ENCODE measurements at regions not wholly inside any gene's neighbourhood (a gene's known extent, or its start where the extent isn't known, plus 50 kb on each side); places are given as distances from the start of the nearest gene placed in this dataset.

GRCh38 chr12:67512061-67512460 lies 136.5 kb upstream of the DYRK2 start:
- Histone ChIP-seq H3K9ac (replicated peaks; ENCODE audit: extremely low read depth, insufficient read depth, low read length) (no peak overlapping the region), H3K27ac (ENCODE audit: insufficient read depth, low read depth, low read length) (no peak overlapping the region), H3K27me3 (ENCODE audit: control insufficient read depth in 2 of 2, insufficient read depth in 2 of 2, low read length in 2 of 2) (no peaks in the 10 kb centered on the region), H3K4me3 (replicated peaks in 1 of 3; ENCODE audit: insufficient read depth in 1 of 3, low read depth in 1 of 3, low read length in 3 of 3) (no peak overlapping the region), H3K9me1 (replicated peaks; ENCODE audit: control insufficient read depth, extremely low read depth, insufficient read depth, low read length) (no peaks in the 10 kb centered on the region), H3K9me3 (replicated peaks; ENCODE audit: control insufficient read depth, insufficient read depth, low read length) (no peaks in the 10 kb centered on the region), H3K4me1 (ENCODE audit: control insufficient read depth, extremely low read depth, insufficient read depth, low read length) (no peaks in the 10 kb centered on the region), H3K79me2 (ENCODE audit: control insufficient read depth, insufficient read depth, low read length) (no peaks in the 10 kb centered on the region), H3K36me3 (ENCODE audit: control insufficient read depth in 2 of 2, extremely low read depth in 1 of 2, insufficient read depth in 2 of 2, low read length in 2 of 2) (no peaks in the 10 kb centered on the region), H4K20me1 (replicated peaks; ENCODE audit: control insufficient read depth, extremely low read depth, insufficient read depth, low read length) (no peaks in the 10 kb centered on the region), H3K4me2 (ENCODE audit: insufficient read depth, low read length) (no peak overlapping the region), H2AFZ (ENCODE audit: low read depth, low read length) (no peak overlapping the region)
- BruUV-seq (replicated peaks) = no TSS peak
- POLR2A ChIA-PET = no interaction called here
- CTCF ChIA-PET = no interaction called here
- no peak for FAIRE-seq
- DNase-seq (ENCODE audit: low read depth, low spot score) = no peak
- TF ChIP-seq EZH2 (IDR thresholded peaks at IDR 0.05; ENCODE audit: borderline replicate concordance, low read depth, low read length, severe bottlenecking) (no peak), FOS (IDR thresholded peaks at IDR 0.05; ENCODE audit: borderline replicate concordance, insufficient read depth, low read length) (no peak), POLR2AphosphoS5 (IDR thresholded peaks at IDR 0.05; ENCODE audit: insufficient read depth, low read depth, low read length) (no peak), POLR2A (IDR thresholded peaks at IDR 0.05; ENCODE audit: low read depth, low read length) (no peak), JUN (IDR thresholded peaks at IDR 0.05; ENCODE audit: borderline replicate concordance, insufficient read depth, insufficient read length, low read depth) (no peak), GATA2 (IDR thresholded peaks at IDR 0.05; ENCODE audit: insufficient read depth, insufficient read length, low read depth, low read length) (no peak)
- intact Hi-C loops (cut with micrococcal nuclease) = no loop called here
- dilution Hi-C loops (cut with MboI; ENCODE audit: extremely low pct_ligation_motif_present, low sequenced_read_pairs) = no loop called here

GRCh38 chr12:67514502-67514901 lies 134.0 kb upstream of the DYRK2 start:
- no peak for FAIRE-seq
- Histone ChIP-seq H3K4me3 (replicated peaks in 1 of 3; ENCODE audit: insufficient read depth in 1 of 3, low read depth in 1 of 3, low read length in 3 of 3) (no peak overlapping the region), H4K20me1 (replicated peaks; ENCODE audit: control insufficient read depth, extremely low read depth, insufficient read depth, low read length) (no peaks in the 10 kb centered on the region), H3K9ac (replicated peaks; ENCODE audit: extremely low read depth, insufficient read depth, low read length) (no peak overlapping the region), H3K9me1 (replicated peaks; ENCODE audit: control insufficient read depth, extremely low read depth, insufficient read depth, low read length) (no peaks in the 10 kb centered on the region), H3K36me3 (ENCODE audit: control insufficient read depth in 2 of 2, extremely low read depth in 1 of 2, insufficient read depth in 2 of 2, low read length in 2 of 2) (no peaks in the 10 kb centered on the region), H2AFZ (ENCODE audit: low read depth, low read length) (no peak overlapping the region), H3K27ac (ENCODE audit: insufficient read depth, low read depth, low read length) (no peak overlapping the region), H3K79me2 (ENCODE audit: control insufficient read depth, insufficient read depth, low read length) (no peaks in the 10 kb centered on the region), H3K4me2 (ENCODE audit: insufficient read depth, low read length) (no peak overlapping the region), H3K4me1 (ENCODE audit: control insufficient read depth, extremely low read depth, insufficient read depth, low read length) (no peaks in the 10 kb centered on the region), H3K27me3 (ENCODE audit: control insufficient read depth in 2 of 2, insufficient read depth in 2 of 2, low read length in 2 of 2) (no peaks in the 10 kb centered on the region), H3K9me3 (replicated peaks; ENCODE audit: control insufficient read depth, insufficient read depth, low read length) (no peaks in the 10 kb centered on the region)
- intact Hi-C loops (cut with micrococcal nuclease) (no loop called here), dilution Hi-C loops (cut with MboI; ENCODE audit: extremely low pct_ligation_motif_present, low sequenced_read_pairs) (no loop called here)
- TF ChIP-seq MYC (IDR thresholded peaks at IDR 0.05; ENCODE audit: low read depth, low read length) = no peak
- TF ChIP-seq FOS (IDR thresholded peaks at IDR 0.05; ENCODE audit: borderline replicate concordance, insufficient read depth, low read length) = no peak
- no peak for TF ChIP-seq POLR2A (IDR thresholded peaks at IDR 0.05; ENCODE audit: low read depth, low read length)
- TF ChIP-seq POLR2AphosphoS5 (IDR thresholded peaks at IDR 0.05; ENCODE audit: insufficient read depth, low read depth, low read length) = no peak
- TF ChIP-seq MAX (IDR thresholded peaks at IDR 0.05; ENCODE audit: insufficient read depth, insufficient read length) = no peak
- no peak for TF ChIP-seq JUN (IDR thresholded peaks at IDR 0.05; ENCODE audit: borderline replicate concordance, insufficient read depth, insufficient read length, low read depth)
- no peak for TF ChIP-seq GATA2 (IDR thresholded peaks at IDR 0.05; ENCODE audit: insufficient read depth, insufficient read length, low read depth, low read length)
- no peak for TF ChIP-seq CTCF (IDR thresholded peaks at IDR 0.05; ENCODE audit: extremely low read depth in 1 of 2, insufficient read depth in 1 of 2, low read depth in 1 of 2, low read length in 2 of 2)
- TF ChIP-seq EZH2 (IDR thresholded peaks at IDR 0.05; ENCODE audit: borderline replicate concordance, low read depth, low read length, severe bottlenecking) = no peak
- DNase-seq (ENCODE audit: low read depth, low spot score) = no peak
- CTCF ChIA-PET = no interaction called here
- POLR2A ChIA-PET = no interaction called here
- no TSS peak for BruUV-seq (replicated peaks)
